HepG2 (cell line): ENCODE measurements at regions not wholly inside any gene's neighbourhood (a gene's known extent, or its start where the extent isn't known, plus 50 kb on each side); places are given as distances from the start of the nearest gene placed in this dataset.

Experiments used
- ATAC-seq: fragments of 200-7000 bp; cut with Tn5 transposase; 3 replicates; pipeline ENCODE4 v1.9.1; 2020; ENCODE audit warnings: mild to moderate bottlenecking, moderate library complexity
- BruUV-seq: library from RNA; stranded (reverse); fragments of 400-500 nt; replicated peaks from 2 replicates; lab custom pipeline; 2021; lab: Mats Ljungman, UMichigan
- CTCF ChIA-PET: fragments of 300-600 bp; formaldehyde crosslinking; extraction: SDS; loops from one replicate; lab custom pipeline; 2021; ENCODE audit warnings: low total read pairs, inconsistent platforms, low intra/inter-chr PET ratio; lab: Yijun Ruan, JAX
- POLR2A ChIA-PET: fragments of 350-600 bp; sonication (Branson Sonifier 250); formaldehyde crosslinking; loops from one replicate; lab custom pipeline; 2020; ENCODE audit warnings: antibody characterized with exemption, inconsistent platforms; lab: Yijun Ruan, JAX
- DNase-seq: peaks from one replicate; pipeline ENCODE4 v3.0.0-alpha.2; 2015; ENCODE audit warnings: low spot score
- FAIRE-seq: peaks from 3 replicates; lab custom pipeline; 2011; peaks lifted over from hg19 to GRCh38; lab: Jason Lieb, UNC
- H2AFZ ChIP-seq: one replicate; pipeline ENCODE4 v1.6.1; 2011; ENCODE audit warnings: low read length, inconsistent platforms
- H3K27ac ChIP-seq: fragments of 300-600 bp; 3 replicates; pipeline ENCODE4 v1.8.0; 2011; ENCODE audit warnings: mixed run types, mild to moderate bottlenecking, mixed read lengths, low read length, inconsistent platforms; ENCODE audit not compliant: insufficient read depth; ENCODE audit errors: extremely low read length
- H3K27me3 ChIP-seq, 2 experiments: fragments of 200-600 bp in 1 of 2; 2 replicates in 1 of 2; 3 replicates in 1 of 2; pipeline versions ENCODE4 v1.6.0 to v1.8.0; 2011; ENCODE audit warnings: low read length in 2 of 2, mild to moderate bottlenecking in 2 of 2, moderate library complexity in 2 of 2, inconsistent platforms in 1 of 2; ENCODE audit not compliant: insufficient read depth in 2 of 2, control insufficient read depth in 1 of 2
- H3K36me3 ChIP-seq, 2 experiments: fragments of 200-600 bp in 1 of 2; replicated peaks in 1 of 2; 2 replicates in 1 of 2; 3 replicates in 1 of 2; pipeline versions ENCODE4 v1.5.1 to v1.8.0; 2011; ENCODE audit warnings: low read length in 2 of 2, inconsistent platforms in 1 of 2; ENCODE audit not compliant: insufficient read depth in 2 of 2, control insufficient read depth in 1 of 2
- H3K4me1 ChIP-seq: 2 replicates; pipeline ENCODE4 v1.5.1; 2012; ENCODE audit warnings: low read length, inconsistent platforms; ENCODE audit not compliant: insufficient read depth
- H3K4me2 ChIP-seq: 2 replicates; pipeline ENCODE4 v1.6.0; 2011; ENCODE audit warnings: low read depth, low read length, inconsistent platforms
- H3K4me3 ChIP-seq, 3 experiments: fragments of 200-600 bp in 1 of 3; sonication (generic), shearing (Covaris generic) in 1 of 3; replicated peaks in 1 of 3; 2 replicates each; pipeline ENCODE4 v1.5.1; 2011 to 2016; ENCODE audit warnings: low read length in 3 of 3, inconsistent platforms in 2 of 3, low read depth in 2 of 3, mild to moderate bottlenecking in 2 of 3, control low read depth in 1 of 3, mixed read lengths in 1 of 3; ENCODE audit not compliant: insufficient read depth in 1 of 3
- H3K79me2 ChIP-seq: one replicate; pipeline ENCODE4 v1.6.1; 2011; ENCODE audit warnings: low read length, inconsistent platforms; ENCODE audit not compliant: insufficient read depth
- H3K9ac ChIP-seq: 2 replicates; pipeline ENCODE4 v1.6.0; 2011; ENCODE audit warnings: mild to moderate bottlenecking, low read depth, low read length, inconsistent platforms; ENCODE audit not compliant: insufficient read depth
- H3K9me3 ChIP-seq: 2 replicates; pipeline ENCODE4 v1.5.1; 2012; ENCODE audit warnings: mild to moderate bottlenecking, low read length
- H4K20me1 ChIP-seq: 2 replicates; pipeline ENCODE4 v1.6.0; 2011; ENCODE audit warnings: inconsistent platforms, mild to moderate bottlenecking, low read length, moderate library complexity; ENCODE audit not compliant: insufficient read depth
- HNRNPLL ChIP-seq: fragments of 200-400 bp; formaldehyde crosslinking; IDR thresholded peaks from 2 replicates; pipeline ENCODE4 v1.6.1; 2017; ENCODE audit warnings: mild to moderate bottlenecking, low read depth, low read length; ENCODE audit not compliant: poor library complexity, severe bottlenecking
- MED1 ChIP-seq: sonication (generic); formaldehyde crosslinking; IDR thresholded peaks from 2 replicates; pipeline ENCODE4 v1.4.0; 2020; ENCODE audit warnings: missing genetic modification reagents
- NFYB ChIP-seq: sonication (generic); formaldehyde crosslinking; IDR thresholded peaks from 2 replicates; pipeline ENCODE4 v1.4.0; 2020; ENCODE audit warnings: missing genetic modification reagents
- ZNF251 ChIP-seq: sonication (generic); formaldehyde crosslinking; IDR thresholded peaks from 2 replicates; pipeline ENCODE4 v1.9.0; 2021; ENCODE audit warnings: mild to moderate bottlenecking, missing genetic modification reagents
- ZNF609 ChIP-seq: sonication (generic); formaldehyde crosslinking; IDR thresholded peaks from 2 replicates; pipeline ENCODE4 v1.4.0; 2020; ENCODE audit warnings: mild to moderate bottlenecking, missing genetic modification reagents, borderline replicate concordance
- ZNF75D ChIP-seq: sonication (generic); formaldehyde crosslinking; IDR thresholded peaks from 2 replicates; pipeline ENCODE4 v1.8.1; 2023; ENCODE audit warnings: missing genetic modification reagents, mild to moderate bottlenecking, borderline replicate concordance
- WGBS: methylation state at CpG from one replicate; pipeline ENCODE4 v1.1.6; 2017; ENCODE audit warnings: low lambda C conversion rate; 5-methylcytosine and 5-hydroxymethylcytosine counted together
- in situ Hi-C: cut with HindIII; loops from 2 replicates; pipeline ENCODE4 v1.10.0; 2017; ENCODE audit warnings: low pct_unique_long_range_greater_than_20kb; ENCODE audit not compliant: extremely low pct_ligation_motif_present
- intact Hi-C: fragments of 100-400 bp; cut with micrococcal nuclease; formaldehyde crosslinking; loops from one replicate; pipeline ENCODE4 v1.10.0; 2022; ENCODE audit not compliant: unreplicated experiment

- intact Hi-C loops (no loop called here), in situ Hi-C loops (no loop called here)
- FAIRE-seq = no peak
- H3K4me3 ChIP-seq = no peak overlapping the region
- 92% methylated on average over 5 of the region's 5 CpGs for WGBS
- H3K79me2 ChIP-seq = no peaks in the 10 kb centered on the region
- no peak overlapping the region for H2AFZ ChIP-seq
- H3K9me3 ChIP-seq = no peaks in the 10 kb centered on the region
- no peak for ATAC-seq
- no peak overlapping the region for H3K27ac ChIP-seq
- no peak overlapping the region for H3K9ac ChIP-seq
- no TSS peak for BruUV-seq
- no peaks in the 10 kb centered on the region for H3K27me3 ChIP-seq
- POLR2A ChIA-PET = no interaction called here
- no peak for TF ChIP-seq MED1 (CRISPR knock-in tag)
- TF ChIP-seq ZNF609 (CRISPR knock-in tag) = no peak
- TF ChIP-seq NFYB (CRISPR knock-in tag) = no peak
- no peak for TF ChIP-seq HNRNPLL
- no peak for TF ChIP-seq ZNF251 (CRISPR knock-in tag)
- TF ChIP-seq ZNF75D = no peak
- DNase-seq = no peak
- H4K20me1 ChIP-seq = no peaks in the 10 kb centered on the region
- H3K36me3 ChIP-seq = no peaks in the 10 kb centered on the region
- peaks cover 17% of the 10 kb centered on the region for H3K4me1 ChIP-seq
- CTCF ChIA-PET = no interaction called here
- H3K4me2 ChIP-seq = no peak overlapping the region
Measured at GRCh38 chr6:109313139-109313538, 69.1 kb downstream of the CD164 start.
